ENCODE measurements at regions not wholly inside any gene's neighbourhood (a gene's known extent, or its start where the extent isn't known, plus 50 kb on each side); places are given as distances from the start of the nearest gene placed in this dataset.

- no peak for TF ChIP-seq CTCF (conservative IDR thresholded peaks at IDR 0.05)
- no peak overlapping the region for H3K27ac ChIP-seq
These were observed 89.7 kb upstream of the PARP11 start for GRCh38 chr12:3962631-3963483.

- no peak overlapping the region for H3K27ac ChIP-seq
- TF ChIP-seq CTCF (conservative IDR thresholded peaks at IDR 0.05): no peak
These were observed 88.4 kb upstream of the PARP11 start for GRCh38 chr12:3961591-3961990.

- no peak for TF ChIP-seq CTCF (conservative IDR thresholded peaks at IDR 0.05)
- H3K27ac ChIP-seq: no peak overlapping the region
These were observed 86.8 kb upstream of the PARP11 start for GRCh38 chr12:3959799-3960560.

- no peak overlapping the region for H3K27ac ChIP-seq
- TF ChIP-seq CTCF (conservative IDR thresholded peaks at IDR 0.05): no peak
These were observed 85.3 kb upstream of the PARP11 start for GRCh38 chr12:3958534-3958933.

GRCh38 chr12:3951380-3952135 is 78.4 kb upstream of the PARP11 start:
- no peak overlapping the region for H3K27ac ChIP-seq
- no peak for TF ChIP-seq CTCF (conservative IDR thresholded peaks at IDR 0.05)

- H3K27ac ChIP-seq: no peak overlapping the region
- TF ChIP-seq CTCF (conservative IDR thresholded peaks at IDR 0.05): no peak
These were observed 77.6 kb upstream of the PARP11 start for GRCh38 chr12:3950714-3951320.
